ENCODE measurements at regions not wholly inside any gene's neighbourhood (a gene's known extent, or its start where the extent isn't known, plus 50 kb on each side); places are given as distances from the start of the nearest gene placed in this dataset.

DNA sequence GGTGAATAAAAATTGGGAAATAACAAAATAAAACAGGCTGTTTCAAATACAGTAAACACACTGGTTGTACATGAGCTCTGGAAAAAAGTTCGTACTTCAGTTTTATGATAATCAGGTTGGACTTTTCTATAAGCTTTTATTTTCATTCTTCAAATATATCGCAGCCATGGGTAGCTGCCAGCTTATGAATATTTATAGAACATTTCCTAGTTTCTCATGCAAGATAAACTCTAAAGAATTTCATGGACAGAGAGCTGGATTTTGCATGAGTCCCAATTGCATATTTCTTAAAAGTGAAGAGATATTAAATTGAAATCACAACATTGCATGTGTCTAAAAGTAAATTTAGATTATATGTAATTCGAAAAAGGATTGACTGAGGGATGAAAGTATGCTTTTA is 827.6 kb downstream of the SLC6A15 start:
- Mint-ChIP-seq H3K9me3 (no peaks in the 10 kb centered on the region), H3K36me3 (ENCODE audit: low read depth) (no peaks in the 10 kb centered on the region), H3K4me3 (no peak overlapping the region), H3K27me3 (ENCODE audit: insufficient read depth) (no peaks in the 10 kb centered on the region), H3K27ac (no peak overlapping the region), H3K4me1 (ENCODE audit: low read depth) (peaks cover 14% of the 10 kb centered on the region)
- no peak for DNase-seq
- TF ChIP-seq, protein P1, sequence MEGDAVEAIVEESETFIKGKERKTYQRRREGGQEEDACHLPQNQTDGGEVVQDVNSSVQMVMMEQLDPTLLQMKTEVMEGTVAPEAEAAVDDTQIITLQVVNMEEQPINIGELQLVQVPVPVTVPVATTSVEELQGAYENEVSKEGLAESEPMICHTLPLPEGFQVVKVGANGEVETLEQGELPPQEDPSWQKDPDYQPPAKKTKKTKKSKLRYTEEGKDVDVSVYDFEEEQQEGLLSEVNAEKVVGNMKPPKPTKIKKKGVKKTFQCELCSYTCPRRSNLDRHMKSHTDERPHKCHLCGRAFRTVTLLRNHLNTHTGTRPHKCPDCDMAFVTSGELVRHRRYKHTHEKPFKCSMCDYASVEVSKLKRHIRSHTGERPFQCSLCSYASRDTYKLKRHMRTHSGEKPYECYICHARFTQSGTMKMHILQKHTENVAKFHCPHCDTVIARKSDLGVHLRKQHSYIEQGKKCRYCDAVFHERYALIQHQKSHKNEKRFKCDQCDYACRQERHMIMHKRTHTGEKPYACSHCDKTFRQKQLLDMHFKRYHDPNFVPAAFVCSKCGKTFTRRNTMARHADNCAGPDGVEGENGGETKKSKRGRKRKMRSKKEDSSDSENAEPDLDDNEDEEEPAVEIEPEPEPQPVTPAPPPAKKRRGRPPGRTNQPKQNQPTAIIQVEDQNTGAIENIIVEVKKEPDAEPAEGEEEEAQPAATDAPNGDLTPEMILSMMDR (IDR thresholded peaks at IDR 0.05) = no peak

- Mint-ChIP-seq H3K27me3 (ENCODE audit: insufficient read depth) (no peaks in the 10 kb centered on the region), H3K27ac (peak overlapping the region; percentile 20; the same call in 1 of the 2 replicates), H3K9me3 (no peaks in the 10 kb centered on the region), H3K36me3 (ENCODE audit: low read depth) (no peaks in the 10 kb centered on the region), H3K4me3 (no peak overlapping the region), H3K4me1 (ENCODE audit: low read depth) (peaks cover 38% of the 10 kb centered on the region)
- TF ChIP-seq, protein P1 (IDR thresholded peaks at IDR 0.05) = no peak
- no peak for DNase-seq
These were observed 833.0 kb downstream of the SLC6A15 start for GRCh38 chr12:84079626-84080025.

- peaks cover 5% of the 10 kb centered on the region; the same call in 1 of the 2 replicates for H3K36me3 Mint-ChIP-seq (ENCODE audit: low read depth)
- H3K27me3 Mint-ChIP-seq (ENCODE audit: insufficient read depth) = no peaks in the 10 kb centered on the region
- peak overlapping the region; percentile 30; the same call in 1 of the 2 replicates for H3K27ac Mint-ChIP-seq
- no peak overlapping the region for H3K4me3 Mint-ChIP-seq
- peaks cover 38% of the 10 kb centered on the region for H3K4me1 Mint-ChIP-seq (ENCODE audit: low read depth)
- TF ChIP-seq, protein P1 (IDR thresholded peaks at IDR 0.05) = no peak
- no peaks in the 10 kb centered on the region for H3K9me3 Mint-ChIP-seq
- DNase-seq = no peak
These were observed 834.9 kb downstream of the SLC6A15 start for GRCh38 chr12:84077679-84078078.

- H3K4me3 Mint-ChIP-seq = no peak overlapping the region
- no peak for DNase-seq
- TF ChIP-seq, protein P1 (IDR thresholded peaks at IDR 0.05) = no peak
- no peaks in the 10 kb centered on the region for H3K9me3 Mint-ChIP-seq
- H3K27ac Mint-ChIP-seq = no peak overlapping the region
- peaks cover 49% of the 10 kb centered on the region for H3K4me1 Mint-ChIP-seq (ENCODE audit: low read depth)
- no peaks in the 10 kb centered on the region for H3K27me3 Mint-ChIP-seq (ENCODE audit: insufficient read depth)
- H3K36me3 Mint-ChIP-seq (ENCODE audit: low read depth) = peaks cover 5% of the 10 kb centered on the region; the same call in 1 of the 2 replicates
These were observed 836.6 kb downstream of the SLC6A15 start for GRCh38 chr12:84075991-84076390.

DNA sequence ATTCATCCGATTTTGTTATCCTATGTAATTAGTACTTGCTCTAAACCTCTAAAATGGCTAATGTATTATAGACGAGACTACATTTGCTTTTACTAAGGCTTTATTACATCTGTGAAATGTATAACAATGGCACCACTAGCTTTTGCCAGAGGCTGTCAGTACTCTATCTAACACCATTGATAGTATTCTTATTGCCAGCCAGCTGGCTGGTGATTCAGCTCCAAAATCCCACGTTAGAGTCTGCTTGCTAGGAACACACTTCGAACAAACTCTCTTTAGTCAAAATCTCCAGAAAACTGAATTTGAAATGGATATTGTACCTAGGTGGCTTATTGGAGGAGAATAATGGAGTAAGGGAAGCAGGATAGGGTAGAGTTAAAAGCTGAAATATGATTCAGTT is 839.2 kb downstream of the SLC6A15 start:
- H3K9me3 Mint-ChIP-seq = no peaks in the 10 kb centered on the region
- H3K4me1 Mint-ChIP-seq (ENCODE audit: low read depth) = peaks cover 56% of the 10 kb centered on the region

More for the DNA sequence above, 839.2 kb downstream of the SLC6A15 start:
- Mint-ChIP-seq H3K36me3 (ENCODE audit: low read depth) (peaks cover 5% of the 10 kb centered on the region; the same call in 1 of the 2 replicates), H3K4me3 (no peak overlapping the region), H3K27ac (no peak overlapping the region), H3K27me3 (ENCODE audit: insufficient read depth) (no peaks in the 10 kb centered on the region)
- no peak for DNase-seq
- TF ChIP-seq, protein P1 (IDR thresholded peaks at IDR 0.05) = no peak

All from HFFc6 (cell line).